HepG2 (cell line): ENCODE measurements at regions not wholly inside any gene's neighbourhood (a gene's known extent, or its start where the extent isn't known, plus 50 kb on each side); places are given as distances from the start of the nearest gene placed in this dataset.

ENCODE experiments used
- ATAC-seq: fragments of 200-7000 bp; cut with Tn5 transposase; 3 replicates; pipeline ENCODE4 v1.9.1; 2020; ENCODE audit warnings: mild to moderate bottlenecking, moderate library complexity
- BruUV-seq: library from RNA; stranded (reverse); fragments of 400-500 nt; replicated peaks from 2 replicates; lab custom pipeline; 2021; lab: Mats Ljungman, UMichigan
- CTCF ChIA-PET: fragments of 300-600 bp; formaldehyde crosslinking; extraction: SDS; loops from one replicate; lab custom pipeline; 2021; ENCODE audit warnings: low total read pairs, inconsistent platforms, low intra/inter-chr PET ratio; lab: Yijun Ruan, JAX
- POLR2A ChIA-PET: fragments of 350-600 bp; sonication (Branson Sonifier 250); formaldehyde crosslinking; loops from one replicate; lab custom pipeline; 2020; ENCODE audit warnings: antibody characterized with exemption, inconsistent platforms; lab: Yijun Ruan, JAX
- DNase-seq: peaks from one replicate; pipeline ENCODE4 v3.0.0-alpha.2; 2015; ENCODE audit warnings: low spot score
- FAIRE-seq: peaks from 3 replicates; lab custom pipeline; 2011; peaks lifted over from hg19 to GRCh38; lab: Jason Lieb, UNC
- H2AFZ ChIP-seq: one replicate; pipeline ENCODE4 v1.6.1; 2011; ENCODE audit warnings: low read length, inconsistent platforms
- H3K27ac ChIP-seq: fragments of 300-600 bp; 3 replicates; pipeline ENCODE4 v1.8.0; 2011; ENCODE audit warnings: mixed run types, mild to moderate bottlenecking, mixed read lengths, low read length, inconsistent platforms; ENCODE audit not compliant: insufficient read depth; ENCODE audit errors: extremely low read length
- H3K27me3 ChIP-seq, 2 experiments: fragments of 200-600 bp in 1 of 2; 2 replicates in 1 of 2; 3 replicates in 1 of 2; pipeline versions ENCODE4 v1.6.0 to v1.8.0; 2011; ENCODE audit warnings: low read length in 2 of 2, mild to moderate bottlenecking in 2 of 2, moderate library complexity in 2 of 2, inconsistent platforms in 1 of 2; ENCODE audit not compliant: insufficient read depth in 2 of 2, control insufficient read depth in 1 of 2
- H3K36me3 ChIP-seq, 2 experiments: fragments of 200-600 bp in 1 of 2; replicated peaks in 1 of 2; 2 replicates in 1 of 2; 3 replicates in 1 of 2; pipeline versions ENCODE4 v1.5.1 to v1.8.0; 2011; ENCODE audit warnings: low read length in 2 of 2, inconsistent platforms in 1 of 2; ENCODE audit not compliant: insufficient read depth in 2 of 2, control insufficient read depth in 1 of 2
- H3K4me1 ChIP-seq: 2 replicates; pipeline ENCODE4 v1.5.1; 2012; ENCODE audit warnings: low read length, inconsistent platforms; ENCODE audit not compliant: insufficient read depth
- H3K4me2 ChIP-seq: 2 replicates; pipeline ENCODE4 v1.6.0; 2011; ENCODE audit warnings: low read depth, low read length, inconsistent platforms
- H3K4me3 ChIP-seq, 3 experiments: fragments of 200-600 bp in 1 of 3; sonication (generic), shearing (Covaris generic) in 1 of 3; replicated peaks in 1 of 3; 2 replicates each; pipeline ENCODE4 v1.5.1; 2011 to 2016; ENCODE audit warnings: low read length in 3 of 3, inconsistent platforms in 2 of 3, low read depth in 2 of 3, mild to moderate bottlenecking in 2 of 3, control low read depth in 1 of 3, mixed read lengths in 1 of 3; ENCODE audit not compliant: insufficient read depth in 1 of 3
- H3K79me2 ChIP-seq: one replicate; pipeline ENCODE4 v1.6.1; 2011; ENCODE audit warnings: low read length, inconsistent platforms; ENCODE audit not compliant: insufficient read depth
- H3K9ac ChIP-seq: 2 replicates; pipeline ENCODE4 v1.6.0; 2011; ENCODE audit warnings: mild to moderate bottlenecking, low read depth, low read length, inconsistent platforms; ENCODE audit not compliant: insufficient read depth
- H3K9me3 ChIP-seq: 2 replicates; pipeline ENCODE4 v1.5.1; 2012; ENCODE audit warnings: mild to moderate bottlenecking, low read length
- H4K20me1 ChIP-seq: 2 replicates; pipeline ENCODE4 v1.6.0; 2011; ENCODE audit warnings: inconsistent platforms, mild to moderate bottlenecking, low read length, moderate library complexity; ENCODE audit not compliant: insufficient read depth
- ASH2L ChIP-seq: fragments of 300-600, 200-600 bp; sonication (generic); IDR thresholded peaks from 2 replicates; pipeline ENCODE4 v1.7.0; 2017; ENCODE audit warnings: low read depth, mild to moderate bottlenecking, moderate library complexity, mixed read lengths, low read length; ENCODE audit not compliant: insufficient read length
- CTCF ChIP-seq: sonication (generic); formaldehyde crosslinking; IDR thresholded peaks from 2 replicates; pipeline ENCODE4 v1.5.0; 2020; ENCODE audit warnings: mild to moderate bottlenecking, missing genetic modification reagents, moderate library complexity
- NFKB2 ChIP-seq: sonication (generic); formaldehyde crosslinking; IDR thresholded peaks from 2 replicates; pipeline ENCODE4 v1.4.0; 2020; ENCODE audit warnings: missing genetic modification reagents, borderline replicate concordance
- SCMH1 ChIP-seq: sonication (generic); formaldehyde crosslinking; IDR thresholded peaks from 2 replicates; pipeline ENCODE4 v1.9.0; 2021; ENCODE audit warnings: missing genetic modification reagents, mild to moderate bottlenecking, borderline replicate concordance
- TBX2 ChIP-seq: sonication (generic); formaldehyde crosslinking; IDR thresholded peaks from 2 replicates; pipeline ENCODE4 v1.5.0; 2020; ENCODE audit warnings: missing genetic modification reagents, mild to moderate bottlenecking, borderline replicate concordance
- ZBED4 ChIP-seq: sonication (generic); formaldehyde crosslinking; IDR thresholded peaks from 2 replicates; pipeline ENCODE4 v1.4.0; 2020; ENCODE audit warnings: missing genetic modification reagents, borderline replicate concordance
- ZIK1 ChIP-seq: sonication (generic); formaldehyde crosslinking; IDR thresholded peaks from 2 replicates; pipeline ENCODE4 v1.5.0; 2020; ENCODE audit warnings: mild to moderate bottlenecking, low read depth, missing genetic modification reagents, borderline replicate concordance
- ZNF512 ChIP-seq: sonication (generic); formaldehyde crosslinking; IDR thresholded peaks from 2 replicates; pipeline ENCODE4 v1.4.0; 2020; ENCODE audit warnings: mild to moderate bottlenecking, missing genetic modification reagents
- in situ Hi-C: cut with HindIII; loops from 2 replicates; pipeline ENCODE4 v1.10.0; 2017; ENCODE audit warnings: low pct_unique_long_range_greater_than_20kb; ENCODE audit not compliant: extremely low pct_ligation_motif_present
- intact Hi-C: fragments of 100-400 bp; cut with micrococcal nuclease; formaldehyde crosslinking; loops from one replicate; pipeline ENCODE4 v1.10.0; 2022; ENCODE audit not compliant: unreplicated experiment

- TF ChIP-seq CTCF (CRISPR knock-in tag) (no peak), ASH2L (no peak), ZIK1 (no peak), SCMH1 (no peak), TBX2 (CRISPR knock-in tag) (no peak), ZBED4 (CRISPR knock-in tag) (no peak), ZNF512 (CRISPR knock-in tag) (no peak), NFKB2 (CRISPR knock-in tag) (no peak)
- no peaks in the 10 kb centered on the region for H3K27me3 ChIP-seq
- no peak overlapping the region for H3K27ac ChIP-seq
- ATAC-seq (no peak), DNase-seq (no peak), FAIRE-seq (no peak)
- ChIA-PET CTCF (no interaction called here), POLR2A (no interaction called here)
- no TSS peak for BruUV-seq
- H3K9me3 ChIP-seq, result no peaks in the 10 kb centered on the region
- H3K36me3 ChIP-seq, result no peaks in the 10 kb centered on the region
- H3K4me1 ChIP-seq, result no peaks in the 10 kb centered on the region
- no peaks in the 10 kb centered on the region for H4K20me1 ChIP-seq
- H3K79me2 ChIP-seq, result no peaks in the 10 kb centered on the region
- no peak overlapping the region for H2AFZ ChIP-seq
- H3K4me2 ChIP-seq, result no peak overlapping the region
- H3K9ac ChIP-seq, result no peak overlapping the region
- intact Hi-C loops (no loop called here), in situ Hi-C loops (no loop called here)
- H3K4me3 ChIP-seq, result no peak overlapping the region
Observed at GRCh38 chr5:106474066-106474465, 1196.7 kb downstream of the EFNA5 start.
